ENCODE measurements at regions not wholly inside any gene's neighbourhood (a gene's known extent, or its start where the extent isn't known, plus 50 kb on each side); places are given as distances from the start of the nearest gene placed in this dataset.
A peak's percentile ranks its signal among the peaks of the same experiment; 100 is the strongest.
"Not testable (repeated sequence)": the region's sequence is repeated elsewhere in the genome, so short reads cannot be mapped to it uniquely, and the experiment has no call there.

- DNase-seq (ENCODE audit: low read depth) = no peak
Measured at GRCh38 chr9:95732802-95733688, 142.4 kb upstream of the ERCC6L2 start.

DNA sequence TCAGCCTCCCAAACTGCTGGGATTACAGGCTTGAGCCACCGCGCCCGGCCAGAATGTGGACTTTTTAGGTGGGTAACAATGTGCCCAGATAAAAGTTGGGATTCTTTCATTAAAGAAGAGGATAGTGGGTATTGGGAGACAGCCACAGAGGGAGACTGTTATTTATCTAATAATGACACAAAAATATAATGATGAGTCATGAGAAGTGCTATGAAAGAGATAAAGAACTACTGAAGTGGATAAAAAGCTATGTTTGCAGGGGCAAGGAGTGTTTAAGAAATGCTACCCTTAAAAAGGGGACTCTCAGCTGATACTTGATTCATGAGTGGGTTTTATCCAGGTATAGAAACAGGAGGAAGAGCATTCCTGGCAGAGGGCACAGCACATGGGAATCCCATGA is 143.6 kb upstream of the ERCC6L2 start:
- no peak for DNase-seq (ENCODE audit: low read depth)

- DNase-seq (ENCODE audit: low read depth) = no peak
Measured at GRCh38 chr9:95729669-95730368, 145.7 kb upstream of the ERCC6L2 start.

DNA sequence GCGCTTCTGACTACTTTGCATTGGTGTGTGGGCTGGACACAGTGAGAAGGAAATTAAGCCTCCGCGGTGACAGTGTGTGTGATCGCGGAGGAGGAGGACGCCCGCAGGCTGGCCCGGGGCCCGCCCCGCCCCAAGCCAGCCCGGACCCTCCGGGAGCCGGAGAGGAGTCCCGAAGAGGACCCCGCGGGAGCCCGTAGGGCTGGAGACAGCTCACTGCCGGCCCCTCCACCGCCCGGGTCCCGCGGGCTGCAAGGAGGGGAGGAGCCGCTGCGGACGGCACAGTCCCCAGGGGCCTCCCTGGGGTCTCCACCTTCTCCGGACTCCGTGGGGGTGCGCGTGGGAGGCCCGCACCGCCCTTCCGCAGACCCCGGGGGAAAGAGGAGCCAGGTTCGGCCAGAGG is 146.4 kb upstream of the ERCC6L2 start:
- no peak for DNase-seq (ENCODE audit: low read depth)

GRCh38 chr9:95727947-95728520 is 147.5 kb upstream of the ERCC6L2 start:
- no peak for DNase-seq (ENCODE audit: low read depth)

GRCh38 chr9:95726756-95727155 is 148.7 kb upstream of the ERCC6L2 start:
- peak; percentile 56 for DNase-seq (ENCODE audit: low read depth)

DNA sequence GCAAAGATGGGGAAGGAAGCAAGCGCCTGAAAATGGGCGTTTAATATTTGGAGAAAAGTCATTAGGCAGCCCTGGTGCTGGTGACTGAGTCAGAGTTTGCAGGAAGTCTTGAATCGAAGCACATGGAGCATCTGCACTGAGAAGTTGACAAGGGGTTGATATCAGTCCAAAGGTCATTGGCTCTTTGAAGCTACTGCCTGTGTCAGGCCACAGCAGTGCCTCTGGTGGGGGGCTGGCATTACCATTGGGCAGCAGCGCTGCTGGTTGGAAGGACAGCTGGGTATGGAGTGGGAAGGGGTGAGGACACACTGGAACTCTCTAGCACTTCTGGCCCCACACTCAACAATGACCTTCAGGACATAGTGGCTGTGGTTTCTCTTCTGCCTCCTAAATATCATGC is 150.4 kb upstream of the ERCC6L2 start:
- DNase-seq (ENCODE audit: low read depth) = no peak

DNA sequence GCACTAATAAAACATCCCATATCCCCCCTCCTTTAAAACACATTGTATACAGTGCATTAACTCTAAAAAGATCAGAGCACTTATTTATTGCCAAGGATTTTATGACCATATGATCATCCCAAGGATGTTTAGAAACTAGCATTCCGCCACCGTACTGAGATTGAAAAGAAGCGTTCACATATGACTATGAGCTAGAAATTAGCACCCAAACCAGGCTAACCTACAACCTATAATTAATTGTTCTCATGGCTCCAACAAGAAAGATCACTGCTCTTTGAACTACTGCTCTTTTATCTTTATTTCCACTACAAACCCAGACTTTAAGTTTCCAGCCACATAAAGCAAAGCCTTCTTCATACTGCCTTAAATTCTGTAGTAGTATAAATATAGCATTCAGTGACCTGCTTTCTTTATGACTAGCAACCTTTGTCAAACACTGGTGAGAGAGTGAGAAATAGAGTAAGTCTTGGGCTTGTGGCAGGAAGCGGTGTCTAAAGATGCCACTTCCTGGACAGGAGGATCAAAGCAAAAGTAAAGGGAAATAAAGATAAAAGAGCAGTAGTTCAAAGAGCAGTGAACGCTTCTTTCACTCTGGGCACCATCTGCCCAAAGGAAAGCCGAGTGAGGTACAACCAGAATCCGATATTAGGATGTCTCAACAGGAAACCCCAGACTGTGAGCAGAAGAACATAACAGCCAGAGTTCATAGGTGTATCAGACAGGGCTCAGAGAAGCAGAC is 151.1 kb upstream of the ERCC6L2 start:
- no peak for DNase-seq (ENCODE audit: low read depth)

DNA sequence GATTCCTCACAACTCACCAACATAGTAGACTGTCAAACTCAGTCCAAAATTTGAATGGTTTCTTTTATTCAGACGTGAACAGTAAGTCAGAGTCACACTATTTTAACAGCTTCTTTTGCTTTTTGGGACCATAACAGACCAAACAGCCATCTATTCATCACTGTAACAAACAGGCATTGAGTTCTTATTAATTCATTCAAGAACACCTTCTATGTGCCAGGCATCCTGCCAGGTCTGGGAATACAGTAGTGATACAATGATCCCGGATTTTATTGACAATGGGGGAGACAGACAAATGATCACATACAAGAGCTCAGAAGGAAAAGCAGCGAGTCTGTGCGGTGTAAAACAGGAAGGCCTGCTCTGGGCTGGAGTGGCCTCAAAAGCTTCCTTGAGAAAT is 153.3 kb upstream of the ERCC6L2 start:
- DNase-seq (ENCODE audit: low read depth) = no peak

DNA sequence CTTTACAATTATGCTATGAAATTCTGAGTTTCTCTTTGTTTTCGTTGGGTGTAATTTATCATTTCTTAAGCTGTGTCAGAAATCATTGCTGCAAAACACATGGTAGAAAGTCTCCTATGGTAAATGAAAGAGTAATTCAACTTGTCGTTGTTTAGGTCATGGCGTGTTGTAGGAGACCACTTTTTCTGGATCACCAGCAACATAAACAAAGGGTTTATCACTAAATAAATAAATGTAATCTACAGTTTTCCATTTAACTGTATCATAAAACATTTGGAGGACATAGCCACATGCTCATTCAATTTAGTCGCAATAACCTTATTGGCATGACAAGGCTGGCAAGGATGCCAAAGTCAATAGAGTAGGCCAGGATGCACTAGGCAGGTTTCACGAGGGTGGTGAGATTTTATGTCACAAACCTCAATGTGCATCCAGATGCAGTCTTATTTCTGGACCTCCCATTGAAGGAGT is 154.4 kb upstream of the ERCC6L2 start:
- DNase-seq (ENCODE audit: low read depth) = no peak

DNA sequence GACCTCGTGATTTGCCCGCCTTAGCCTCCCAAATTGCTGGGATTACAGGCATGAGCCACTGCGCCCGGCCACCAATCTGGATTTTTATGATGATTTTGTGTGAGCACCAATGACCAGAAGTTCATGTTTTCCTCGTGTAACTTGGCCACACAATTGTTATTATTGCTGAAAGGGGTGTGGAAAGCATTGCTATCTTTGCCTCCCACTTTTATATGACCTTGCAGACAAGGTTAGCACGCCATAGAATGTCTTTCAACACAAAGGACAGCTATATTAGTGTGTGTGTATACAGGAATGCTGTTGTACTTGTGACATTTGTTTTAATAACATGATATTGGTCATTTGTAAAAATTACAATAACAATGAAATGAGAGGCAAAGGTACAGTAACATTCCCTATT is 155.0 kb upstream of the ERCC6L2 start:
- DNase-seq (ENCODE audit: low read depth) = no peak

GRCh38 chr9:95719354-95719753 is 156.1 kb upstream of the ERCC6L2 start:
- DNase-seq (ENCODE audit: low read depth) = no peak

DNA sequence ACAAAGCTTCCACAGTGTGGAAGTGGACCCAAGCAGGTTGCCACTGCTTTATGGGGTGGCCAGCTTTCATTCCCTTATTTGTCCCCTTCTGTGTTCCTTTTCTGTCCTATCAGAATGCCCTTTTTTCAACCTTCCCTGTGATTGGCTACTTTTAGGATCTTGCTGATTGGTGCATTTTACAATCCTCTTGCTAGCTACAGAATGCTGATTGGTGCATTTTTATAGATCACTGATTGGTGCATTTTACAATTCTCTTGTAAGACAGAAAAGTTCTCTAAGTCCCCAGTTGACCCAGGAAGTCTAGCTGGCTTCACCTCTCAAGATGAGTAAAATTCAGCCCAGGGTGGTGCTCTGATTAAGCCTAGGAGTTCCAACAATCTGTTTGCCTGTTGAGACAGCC is 157.2 kb upstream of the ERCC6L2 start:
- no peak for DNase-seq (ENCODE audit: low read depth)

DNA sequence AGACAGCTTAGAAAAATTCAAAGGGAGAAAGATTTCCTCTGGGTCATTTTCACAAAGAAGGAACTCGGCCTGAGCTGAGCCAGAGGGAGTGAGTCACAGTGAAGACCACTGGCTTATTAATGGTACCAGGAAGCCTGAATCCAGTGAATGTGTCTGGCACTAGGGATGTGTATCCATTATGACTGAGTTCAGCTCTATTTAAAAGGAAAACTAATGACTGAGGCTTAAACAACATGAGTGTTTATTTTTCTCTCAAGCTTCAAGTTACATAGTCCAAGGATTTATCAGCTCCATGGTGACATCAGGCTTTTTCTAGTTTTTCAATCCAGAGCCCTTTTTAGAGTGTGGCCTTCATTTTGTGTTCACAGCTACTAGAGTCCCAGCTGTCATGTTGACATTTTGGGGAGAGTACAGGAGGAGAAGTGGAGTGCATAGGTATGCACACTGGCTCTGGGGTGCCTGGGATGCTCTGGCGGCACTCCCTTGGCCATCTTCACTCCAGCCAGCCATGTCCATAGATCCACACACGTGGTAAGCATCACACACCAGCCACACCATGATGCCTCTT is 159.5 kb upstream of the ERCC6L2 start:
- DNase-seq (ENCODE audit: low read depth) = no peak

- no peak for DNase-seq (ENCODE audit: low read depth)
Measured at GRCh38 chr9:95710446-95710845, 165.0 kb upstream of the ERCC6L2 start.

- peak; percentile 66 for DNase-seq (ENCODE audit: low read depth)
Measured at GRCh38 chr9:95696701-95697100, 178.8 kb upstream of the ERCC6L2 start.

GRCh38 chr9:95691435-95691834 is 174.7 kb upstream of the PTCH1 start:
- no peak for DNase-seq (ENCODE audit: low read depth)

- no peak for DNase-seq (ENCODE audit: low read depth)
Measured at GRCh38 chr9:95689669-95690068, 172.9 kb upstream of the PTCH1 start.

- no peak for DNase-seq (ENCODE audit: low read depth)
Measured at GRCh38 chr9:95684516-95684915, 167.7 kb upstream of the PTCH1 start.

GRCh38 chr9:95680306-95680705 is 163.5 kb upstream of the PTCH1 start:
- not testable (repeated sequence) for DNase-seq (ENCODE audit: low read depth)

GRCh38 chr9:95679874-95680273 is 163.1 kb upstream of the PTCH1 start:
- no peak for DNase-seq (ENCODE audit: low read depth)

DNA sequence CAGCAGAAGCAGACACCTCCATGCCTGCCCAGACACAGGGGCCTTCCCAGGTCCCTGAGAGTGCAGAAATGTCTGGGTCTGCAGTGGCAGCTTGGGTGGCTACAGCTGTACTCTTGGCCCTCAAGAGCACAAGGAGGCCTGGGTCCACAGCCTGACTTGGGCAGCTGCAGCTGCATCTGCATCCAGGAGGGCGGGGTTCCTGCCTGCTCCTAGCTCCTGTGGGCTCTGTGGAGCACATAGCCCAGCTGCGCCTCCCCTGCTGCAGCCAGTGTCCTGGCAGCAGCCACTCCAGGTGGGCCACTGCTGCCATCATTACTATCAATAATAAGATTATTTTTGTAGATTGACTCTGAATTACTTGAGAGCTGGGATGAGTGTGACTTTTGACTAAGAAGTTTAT is 162.0 kb upstream of the PTCH1 start:
- DNase-seq (ENCODE audit: low read depth) = no peak

Measured in renal cortical epithelial cell (primary cell).